HepG2 (cell line): ENCODE measurements at regions not wholly inside any gene's neighbourhood (a gene's known extent, or its start where the extent isn't known, plus 50 kb on each side); places are given as distances from the start of the nearest gene placed in this dataset.

Experiments
- ATAC-seq: fragments of 200-7000 bp; cut with Tn5 transposase; 3 replicates; pipeline ENCODE4 v1.9.1; 2020; ENCODE audit warnings: mild to moderate bottlenecking, moderate library complexity
- BruUV-seq: library from RNA; stranded (reverse); fragments of 400-500 nt; replicated peaks from 2 replicates; lab custom pipeline; 2021; lab: Mats Ljungman, UMichigan
- CTCF ChIA-PET: fragments of 300-600 bp; formaldehyde crosslinking; extraction: SDS; loops from one replicate; lab custom pipeline; 2021; ENCODE audit warnings: low total read pairs, inconsistent platforms, low intra/inter-chr PET ratio; lab: Yijun Ruan, JAX
- POLR2A ChIA-PET: fragments of 350-600 bp; sonication (Branson Sonifier 250); formaldehyde crosslinking; loops from one replicate; lab custom pipeline; 2020; ENCODE audit warnings: antibody characterized with exemption, inconsistent platforms; lab: Yijun Ruan, JAX
- DNase-seq: peaks from one replicate; pipeline ENCODE4 v3.0.0-alpha.2; 2015; ENCODE audit warnings: low spot score
- FAIRE-seq: peaks from 3 replicates; lab custom pipeline; 2011; peaks lifted over from hg19 to GRCh38; lab: Jason Lieb, UNC
- H2AFZ ChIP-seq: one replicate; pipeline ENCODE4 v1.6.1; 2011; ENCODE audit warnings: low read length, inconsistent platforms
- H3K27ac ChIP-seq: fragments of 300-600 bp; 3 replicates; pipeline ENCODE4 v1.8.0; 2011; ENCODE audit warnings: mixed run types, mild to moderate bottlenecking, mixed read lengths, low read length, inconsistent platforms; ENCODE audit not compliant: insufficient read depth; ENCODE audit errors: extremely low read length
- H3K27me3 ChIP-seq, 2 experiments: fragments of 200-600 bp in 1 of 2; 2 replicates in 1 of 2; 3 replicates in 1 of 2; pipeline versions ENCODE4 v1.6.0 to v1.8.0; 2011; ENCODE audit warnings: low read length in 2 of 2, mild to moderate bottlenecking in 2 of 2, moderate library complexity in 2 of 2, inconsistent platforms in 1 of 2; ENCODE audit not compliant: insufficient read depth in 2 of 2, control insufficient read depth in 1 of 2
- H3K36me3 ChIP-seq, 2 experiments: fragments of 200-600 bp in 1 of 2; replicated peaks in 1 of 2; 2 replicates in 1 of 2; 3 replicates in 1 of 2; pipeline versions ENCODE4 v1.5.1 to v1.8.0; 2011; ENCODE audit warnings: low read length in 2 of 2, inconsistent platforms in 1 of 2; ENCODE audit not compliant: insufficient read depth in 2 of 2, control insufficient read depth in 1 of 2
- H3K4me1 ChIP-seq: 2 replicates; pipeline ENCODE4 v1.5.1; 2012; ENCODE audit warnings: low read length, inconsistent platforms; ENCODE audit not compliant: insufficient read depth
- H3K4me2 ChIP-seq: 2 replicates; pipeline ENCODE4 v1.6.0; 2011; ENCODE audit warnings: low read depth, low read length, inconsistent platforms
- H3K4me3 ChIP-seq, 3 experiments: fragments of 200-600 bp in 1 of 3; sonication (generic), shearing (Covaris generic) in 1 of 3; replicated peaks in 1 of 3; 2 replicates each; pipeline ENCODE4 v1.5.1; 2011 to 2016; ENCODE audit warnings: low read length in 3 of 3, inconsistent platforms in 2 of 3, low read depth in 2 of 3, mild to moderate bottlenecking in 2 of 3, control low read depth in 1 of 3, mixed read lengths in 1 of 3; ENCODE audit not compliant: insufficient read depth in 1 of 3
- H3K79me2 ChIP-seq: one replicate; pipeline ENCODE4 v1.6.1; 2011; ENCODE audit warnings: low read length, inconsistent platforms; ENCODE audit not compliant: insufficient read depth
- H3K9ac ChIP-seq: 2 replicates; pipeline ENCODE4 v1.6.0; 2011; ENCODE audit warnings: mild to moderate bottlenecking, low read depth, low read length, inconsistent platforms; ENCODE audit not compliant: insufficient read depth
- H3K9me3 ChIP-seq: 2 replicates; pipeline ENCODE4 v1.5.1; 2012; ENCODE audit warnings: mild to moderate bottlenecking, low read length
- H4K20me1 ChIP-seq: 2 replicates; pipeline ENCODE4 v1.6.0; 2011; ENCODE audit warnings: inconsistent platforms, mild to moderate bottlenecking, low read length, moderate library complexity; ENCODE audit not compliant: insufficient read depth
- KLF9 ChIP-seq: IDR thresholded peaks from 2 replicates; pipeline ENCODE4 v1.6.1; 2016; ENCODE audit warnings: low read depth
- PCBP2 ChIP-seq: fragments of 200-400 bp; formaldehyde crosslinking; optimal IDR thresholded peaks from 2 replicates; pipeline ENCODE3; 2018; ENCODE audit warnings: low read length, low read depth; ENCODE audit not compliant: poor library complexity, severe bottlenecking
- RBAK ChIP-seq: sonication (generic); formaldehyde crosslinking; IDR thresholded peaks from 2 replicates; pipeline ENCODE4 v1.5.1; 2020; ENCODE audit warnings: mild to moderate bottlenecking, missing genetic modification reagents
- REPIN1 ChIP-seq: sonication (generic); formaldehyde crosslinking; IDR thresholded peaks from 2 replicates; pipeline ENCODE4 v1.8.0; 2022; ENCODE audit warnings: missing genetic modification reagents, low read depth, mild to moderate bottlenecking, borderline replicate concordance
- RXRA ChIP-seq: sonication (generic); formaldehyde crosslinking; IDR thresholded peaks from 2 replicates; pipeline ENCODE4 v1.5.1; 2020; ENCODE audit warnings: missing genetic modification reagents
- SIN3A ChIP-seq: IDR thresholded peaks from 2 replicates; pipeline ENCODE4 v1.6.1; 2011; ENCODE audit warnings: low read depth, mild to moderate bottlenecking, control low read depth, low read length, borderline replicate concordance
- SP140L ChIP-seq: sonication (generic); formaldehyde crosslinking; IDR thresholded peaks from 2 replicates; pipeline ENCODE4 v1.4.0; 2020; ENCODE audit warnings: missing genetic modification reagents, borderline replicate concordance
- THAP11 ChIP-seq: IDR thresholded peaks from 2 replicates; pipeline ENCODE4 v1.6.1; 2016; ENCODE audit warnings: missing biosample characterization, missing genetic modification reagents
- ZNF180 ChIP-seq: sonication (generic); formaldehyde crosslinking; IDR thresholded peaks from 2 replicates; pipeline ENCODE4 v1.4.0; 2020; ENCODE audit warnings: low read depth, missing genetic modification reagents, borderline replicate concordance
- ZNF253 ChIP-seq: sonication (generic); formaldehyde crosslinking; IDR thresholded peaks from 2 replicates; pipeline ENCODE4 v1.8.0; 2022; ENCODE audit warnings: mild to moderate bottlenecking, missing genetic modification reagents, borderline replicate concordance
- ZNF317 ChIP-seq: sonication (generic); formaldehyde crosslinking; IDR thresholded peaks from 2 replicates; pipeline ENCODE4 v1.5.0; 2020; ENCODE audit warnings: mild to moderate bottlenecking, missing genetic modification reagents
- ZNF382 ChIP-seq: sonication (generic); formaldehyde crosslinking; IDR thresholded peaks from 2 replicates; pipeline ENCODE4 v1.5.0; 2020; ENCODE audit warnings: missing genetic modification reagents, mild to moderate bottlenecking, borderline replicate concordance
- ZNF761 ChIP-seq: sonication (generic); formaldehyde crosslinking; conservative IDR thresholded peaks from 2 replicates; pipeline ENCODE4 v1.4.0; 2020; ENCODE audit warnings: mild to moderate bottlenecking, missing genetic modification reagents
- WGBS: methylation state at CpG from one replicate; pipeline ENCODE4 v1.1.6; 2017; ENCODE audit warnings: low lambda C conversion rate; 5-methylcytosine and 5-hydroxymethylcytosine counted together
- in situ Hi-C: cut with HindIII; loops from 2 replicates; pipeline ENCODE4 v1.10.0; 2017; ENCODE audit warnings: low pct_unique_long_range_greater_than_20kb; ENCODE audit not compliant: extremely low pct_ligation_motif_present
- intact Hi-C: fragments of 100-400 bp; cut with micrococcal nuclease; formaldehyde crosslinking; loops from one replicate; pipeline ENCODE4 v1.10.0; 2022; ENCODE audit not compliant: unreplicated experiment
- TF ChIP-seq, protein P1 (sequence below): sonication (generic); formaldehyde crosslinking; IDR thresholded peaks from 2 replicates; pipeline ENCODE4 v1.8.1; 2022; ENCODE audit warnings: low read depth, mild to moderate bottlenecking, missing genetic modification reagents
- TF ChIP-seq, protein P2 (sequence below): sonication (generic); formaldehyde crosslinking; IDR thresholded peaks from 2 replicates; pipeline ENCODE4 v1.4.0; 2020; ENCODE audit warnings: missing genetic modification reagents

DNA sequence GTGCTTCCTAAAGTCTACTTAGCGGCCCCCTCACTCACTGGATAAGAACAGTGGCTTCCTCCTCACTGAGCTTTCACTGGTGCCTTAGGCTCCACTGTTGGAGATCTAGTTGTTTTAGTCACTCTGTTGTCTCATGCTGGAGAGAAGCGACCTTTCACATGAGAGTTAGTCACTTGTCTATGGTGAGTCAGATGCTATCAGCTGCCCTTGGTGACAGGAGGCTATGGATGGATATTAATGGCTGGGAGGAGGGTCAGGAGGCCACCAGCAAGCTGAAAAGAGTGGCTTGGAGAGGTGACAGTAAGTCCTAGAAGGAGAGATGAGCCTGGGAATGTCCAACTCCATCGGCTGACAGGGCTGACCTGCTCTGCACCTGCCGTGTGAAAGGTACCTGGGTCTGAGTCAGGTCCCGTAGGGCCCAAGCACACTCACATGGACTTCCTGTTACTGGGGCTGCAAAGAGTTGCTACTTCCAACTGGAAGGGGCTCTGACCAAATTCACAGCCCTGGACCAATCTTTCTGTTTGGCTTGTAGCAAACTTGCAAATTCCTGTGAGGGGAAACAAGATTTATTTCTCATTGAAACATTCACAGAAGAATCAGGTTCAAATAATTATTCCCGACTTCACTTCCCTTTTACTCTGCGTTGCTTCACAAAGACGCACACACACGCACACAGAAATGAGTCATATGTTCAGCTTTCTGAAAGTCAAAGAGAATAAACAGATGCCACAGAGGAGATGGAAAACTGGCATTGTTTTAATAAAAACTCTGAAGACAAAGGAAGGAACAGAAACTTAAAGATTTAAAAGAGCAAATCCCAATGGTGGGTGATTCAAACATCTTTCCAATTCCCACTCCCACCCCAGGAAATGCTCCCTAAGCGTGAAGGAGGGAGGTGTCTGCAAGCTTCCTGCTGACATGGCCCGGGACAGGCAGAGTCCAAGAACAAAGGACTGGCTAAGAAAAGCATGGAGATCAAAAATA lies 203.5 kb upstream of the TWIST2 start (continued):
- TF ChIP-seq, protein P1, sequence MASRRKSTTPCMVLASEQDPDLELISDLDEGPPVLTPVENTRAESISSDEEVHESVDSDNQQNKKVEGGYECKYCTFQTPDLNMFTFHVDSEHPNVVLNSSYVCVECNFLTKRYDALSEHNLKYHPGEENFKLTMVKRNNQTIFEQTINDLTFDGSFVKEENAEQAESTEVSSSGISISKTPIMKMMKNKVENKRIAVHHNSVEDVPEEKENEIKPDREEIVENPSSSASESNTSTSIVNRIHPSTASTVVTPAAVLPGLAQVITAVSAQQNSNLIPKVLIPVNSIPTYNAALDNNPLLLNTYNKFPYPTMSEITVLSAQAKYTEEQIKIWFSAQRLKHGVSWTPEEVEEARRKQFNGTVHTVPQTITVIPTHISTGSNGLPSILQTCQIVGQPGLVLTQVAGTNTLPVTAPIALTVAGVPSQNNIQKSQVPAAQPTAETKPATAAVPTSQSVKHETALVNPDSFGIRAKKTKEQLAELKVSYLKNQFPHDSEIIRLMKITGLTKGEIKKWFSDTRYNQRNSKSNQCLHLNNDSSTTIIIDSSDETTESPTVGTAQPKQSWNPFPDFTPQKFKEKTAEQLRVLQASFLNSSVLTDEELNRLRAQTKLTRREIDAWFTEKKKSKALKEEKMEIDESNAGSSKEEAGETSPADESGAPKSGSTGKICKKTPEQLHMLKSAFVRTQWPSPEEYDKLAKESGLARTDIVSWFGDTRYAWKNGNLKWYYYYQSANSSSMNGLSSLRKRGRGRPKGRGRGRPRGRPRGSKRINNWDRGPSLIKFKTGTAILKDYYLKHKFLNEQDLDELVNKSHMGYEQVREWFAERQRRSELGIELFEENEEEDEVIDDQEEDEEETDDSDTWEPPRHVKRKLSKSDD (CRISPR knock-in tag) = no peak
- TF ChIP-seq REPIN1 = no peak

DNA sequence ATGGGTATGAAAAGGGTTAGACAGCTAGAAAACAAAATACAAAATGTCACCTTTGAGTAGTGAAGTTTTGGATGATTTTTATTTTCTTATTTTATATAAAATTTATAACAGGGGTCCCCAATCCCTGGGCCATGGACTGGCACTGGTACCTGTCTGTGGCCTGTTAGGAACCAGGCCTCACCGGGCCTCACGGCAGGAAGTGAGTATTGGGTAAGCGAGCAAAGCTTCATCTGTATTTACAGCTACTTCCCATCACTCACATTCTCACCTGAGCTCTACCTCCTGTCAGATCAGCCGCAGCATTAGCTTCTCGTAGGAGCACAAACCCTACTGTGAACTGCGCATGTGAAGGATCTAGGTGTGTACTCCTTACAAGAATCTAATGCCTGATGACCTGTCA lies 202.8 kb upstream of the TWIST2 start:
- ChIA-PET POLR2A (no interaction called here), CTCF (no interaction called here)
- WGBS = 53% methylated on average over 6 of the region's 6 CpGs
- H3K9ac ChIP-seq = no peak overlapping the region
- no peaks in the 10 kb centered on the region for H4K20me1 ChIP-seq
- BruUV-seq = no TSS peak
- ATAC-seq = no peak
- no peaks in the 10 kb centered on the region for H3K9me3 ChIP-seq
- H3K79me2 ChIP-seq = no peaks in the 10 kb centered on the region
- no peak overlapping the region for H3K4me3 ChIP-seq
- no peak overlapping the region for H3K27ac ChIP-seq
- peaks cover 2 to 35% of the 10 kb centered on the region in 2 experiments; a peak in 4 of 5 replicates for H3K27me3 ChIP-seq
- in situ Hi-C loops (no loop called here), intact Hi-C loops (no loop called here)
- no peak for FAIRE-seq
- DNase-seq = no peak
- no peaks in the 10 kb centered on the region for H3K4me1 ChIP-seq
- no peaks in the 10 kb centered on the region for H3K36me3 ChIP-seq
- no peak overlapping the region for H2AFZ ChIP-seq
- no peak overlapping the region for H3K4me2 ChIP-seq
- TF ChIP-seq THAP11 (no peak), RXRA (CRISPR knock-in tag) (no peak), ZNF382 (CRISPR knock-in tag) (no peak), ZNF317 (CRISPR knock-in tag) (no peak), ZNF180 (CRISPR knock-in tag) (no peak), RBAK (CRISPR knock-in tag) (no peak), ZNF253 (CRISPR knock-in tag) (no peak), SP140L (CRISPR knock-in tag) (no peak), ZNF761 (CRISPR knock-in tag) (no peak), SIN3A (no peak), PCBP2 (no peak), KLF9 (CRISPR knock-in tag) (no peak)
- TF ChIP-seq, protein P2, sequence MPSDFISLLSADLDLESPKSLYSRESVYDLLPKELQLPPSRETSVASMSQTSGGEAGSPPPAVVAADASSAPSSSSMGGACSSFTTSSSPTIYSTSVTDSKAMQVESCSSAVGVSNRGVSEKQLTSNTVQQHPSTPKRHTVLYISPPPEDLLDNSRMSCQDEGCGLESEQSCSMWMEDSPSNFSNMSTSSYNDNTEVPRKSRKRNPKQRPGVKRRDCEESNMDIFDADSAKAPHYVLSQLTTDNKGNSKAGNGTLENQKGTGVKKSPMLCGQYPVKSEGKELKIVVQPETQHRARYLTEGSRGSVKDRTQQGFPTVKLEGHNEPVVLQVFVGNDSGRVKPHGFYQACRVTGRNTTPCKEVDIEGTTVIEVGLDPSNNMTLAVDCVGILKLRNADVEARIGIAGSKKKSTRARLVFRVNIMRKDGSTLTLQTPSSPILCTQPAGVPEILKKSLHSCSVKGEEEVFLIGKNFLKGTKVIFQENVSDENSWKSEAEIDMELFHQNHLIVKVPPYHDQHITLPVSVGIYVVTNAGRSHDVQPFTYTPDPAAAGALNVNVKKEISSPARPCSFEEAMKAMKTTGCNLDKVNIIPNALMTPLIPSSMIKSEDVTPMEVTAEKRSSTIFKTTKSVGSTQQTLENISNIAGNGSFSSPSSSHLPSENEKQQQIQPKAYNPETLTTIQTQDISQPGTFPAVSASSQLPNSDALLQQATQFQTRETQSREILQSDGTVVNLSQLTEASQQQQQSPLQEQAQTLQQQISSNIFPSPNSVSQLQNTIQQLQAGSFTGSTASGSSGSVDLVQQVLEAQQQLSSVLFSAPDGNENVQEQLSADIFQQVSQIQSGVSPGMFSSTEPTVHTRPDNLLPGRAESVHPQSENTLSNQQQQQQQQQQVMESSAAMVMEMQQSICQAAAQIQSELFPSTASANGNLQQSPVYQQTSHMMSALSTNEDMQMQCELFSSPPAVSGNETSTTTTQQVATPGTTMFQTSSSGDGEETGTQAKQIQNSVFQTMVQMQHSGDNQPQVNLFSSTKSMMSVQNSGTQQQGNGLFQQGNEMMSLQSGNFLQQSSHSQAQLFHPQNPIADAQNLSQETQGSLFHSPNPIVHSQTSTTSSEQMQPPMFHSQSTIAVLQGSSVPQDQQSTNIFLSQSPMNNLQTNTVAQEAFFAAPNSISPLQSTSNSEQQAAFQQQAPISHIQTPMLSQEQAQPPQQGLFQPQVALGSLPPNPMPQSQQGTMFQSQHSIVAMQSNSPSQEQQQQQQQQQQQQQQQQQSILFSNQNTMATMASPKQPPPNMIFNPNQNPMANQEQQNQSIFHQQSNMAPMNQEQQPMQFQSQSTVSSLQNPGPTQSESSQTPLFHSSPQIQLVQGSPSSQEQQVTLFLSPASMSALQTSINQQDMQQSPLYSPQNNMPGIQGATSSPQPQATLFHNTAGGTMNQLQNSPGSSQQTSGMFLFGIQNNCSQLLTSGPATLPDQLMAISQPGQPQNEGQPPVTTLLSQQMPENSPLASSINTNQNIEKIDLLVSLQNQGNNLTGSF (CRISPR knock-in tag) = no peak
